ENCODE measurements at regions not wholly inside any gene's neighbourhood (a gene's known extent, or its start where the extent isn't known, plus 50 kb on each side); places are given as distances from the start of the nearest gene placed in this dataset.
"Not testable (repeated sequence)": the region's sequence is repeated elsewhere in the genome, so short reads cannot be mapped to it uniquely, and the experiment has no call there.

DNA sequence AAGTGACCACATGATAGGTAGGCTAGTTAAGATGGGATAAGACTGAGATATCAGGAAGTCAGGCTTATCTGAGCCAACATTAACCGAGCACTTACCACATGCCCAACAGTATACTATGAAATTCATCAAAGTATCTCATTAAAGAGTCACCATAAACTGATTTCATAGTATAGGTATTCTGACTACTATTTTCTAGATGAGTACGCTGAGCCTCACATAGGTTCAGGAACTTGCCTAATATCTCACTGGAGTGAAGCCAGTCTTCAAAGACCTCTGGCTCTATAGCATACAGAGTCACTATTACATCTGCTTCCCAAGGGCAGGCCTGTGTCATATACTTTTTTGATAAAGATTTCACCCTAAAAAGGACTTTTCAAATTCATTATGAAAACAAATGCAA lies 115.6 kb upstream of the NGF start:
- H3K9me3 ChIP-seq = no peaks in the 10 kb centered on the region
- H3K4me3 ChIP-seq = no peak overlapping the region
- peaks cover 11% of the 10 kb centered on the region for H3K27me3 ChIP-seq (ENCODE audit: low read depth)
- no peak for DNase-seq (ENCODE audit: low spot score in 2 of 2)
- in situ Hi-C loops (cut with MboI; ENCODE audit: low sequenced_read_pairs) = no loop called here
- H3K36me3 ChIP-seq (replicated peaks) = no peaks in the 10 kb centered on the region
- H3K4me1 ChIP-seq = no peaks in the 10 kb centered on the region

GRCh38 chr1:115452600-115453329 lies 114.7 kb upstream of the NGF start:
- in situ Hi-C loops (cut with MboI; ENCODE audit: low sequenced_read_pairs) = no loop called here

GRCh38 chr1:115450501-115451040 lies 112.5 kb upstream of the NGF start:
- Histone ChIP-seq H3K9me3 (no peaks in the 10 kb centered on the region), H3K4me1 (no peaks in the 10 kb centered on the region), H3K4me3 (no peak overlapping the region), H3K36me3 (replicated peaks) (no peaks in the 10 kb centered on the region), H3K27me3 (ENCODE audit: low read depth) (peaks cover 13% of the 10 kb centered on the region)
- in situ Hi-C loops (cut with MboI; ENCODE audit: low sequenced_read_pairs) = no loop called here
- DNase-seq (ENCODE audit: low spot score in 2 of 2) = no peak

More at GRCh38 chr1:115452600-115453329, 114.7 kb upstream of the NGF start:
- no peaks in the 10 kb centered on the region for H3K4me1 ChIP-seq
- H3K27me3 ChIP-seq (ENCODE audit: low read depth) = peaks cover 13% of the 10 kb centered on the region
- H3K9me3 ChIP-seq = no peaks in the 10 kb centered on the region
- no peak overlapping the region for H3K4me3 ChIP-seq
- no peak for DNase-seq (ENCODE audit: low spot score in 2 of 2)
- H3K36me3 ChIP-seq (replicated peaks) = no peaks in the 10 kb centered on the region

DNA sequence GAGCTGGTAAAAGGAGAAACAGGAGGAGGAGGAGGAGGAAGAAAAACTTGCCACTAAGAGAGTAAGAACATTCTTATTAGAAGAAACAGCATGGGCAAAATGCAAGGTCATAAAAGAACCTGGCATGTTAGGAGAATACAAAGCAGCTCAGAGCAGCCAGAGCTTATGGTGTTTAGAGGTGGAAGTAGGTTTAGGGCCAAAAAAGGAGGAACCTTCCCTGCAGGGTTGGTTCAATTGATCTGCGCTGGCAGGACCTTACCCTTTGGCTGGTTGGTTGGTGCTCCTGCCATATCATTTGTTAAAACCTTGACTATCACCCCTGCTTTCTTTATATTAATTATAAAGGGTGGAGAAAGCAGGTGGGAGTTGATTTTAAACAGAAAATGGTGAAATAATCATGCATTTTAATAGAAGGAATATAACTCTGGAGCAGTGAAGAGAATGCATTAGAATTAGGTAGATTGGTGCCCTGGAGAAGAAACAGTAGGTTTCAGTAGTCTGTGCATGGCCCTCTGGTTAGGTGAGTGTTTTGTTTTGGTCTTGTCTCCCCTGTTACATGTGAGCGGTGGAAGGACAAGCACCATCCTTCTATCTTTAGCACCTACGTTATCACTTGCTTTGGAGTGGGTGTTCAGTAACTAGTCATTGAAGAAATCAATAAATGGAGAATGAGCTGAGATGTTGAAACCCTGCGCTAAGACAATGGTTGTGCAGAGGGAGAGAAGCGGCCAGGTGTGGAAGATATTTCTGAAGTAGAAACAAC lies 110.4 kb upstream of the NGF start:
- no peak overlapping the region for H3K4me3 ChIP-seq
- no peaks in the 10 kb centered on the region for H3K4me1 ChIP-seq
- DNase-seq (ENCODE audit: low spot score in 2 of 2) = no peak
- peaks cover 7% of the 10 kb centered on the region; the same call in 1 of the 2 replicates for H3K27me3 ChIP-seq (ENCODE audit: low read depth)
- in situ Hi-C loops (cut with MboI; ENCODE audit: low sequenced_read_pairs) = no loop called here
- H3K36me3 ChIP-seq (replicated peaks) = no peaks in the 10 kb centered on the region
- H3K9me3 ChIP-seq = no peaks in the 10 kb centered on the region

DNA sequence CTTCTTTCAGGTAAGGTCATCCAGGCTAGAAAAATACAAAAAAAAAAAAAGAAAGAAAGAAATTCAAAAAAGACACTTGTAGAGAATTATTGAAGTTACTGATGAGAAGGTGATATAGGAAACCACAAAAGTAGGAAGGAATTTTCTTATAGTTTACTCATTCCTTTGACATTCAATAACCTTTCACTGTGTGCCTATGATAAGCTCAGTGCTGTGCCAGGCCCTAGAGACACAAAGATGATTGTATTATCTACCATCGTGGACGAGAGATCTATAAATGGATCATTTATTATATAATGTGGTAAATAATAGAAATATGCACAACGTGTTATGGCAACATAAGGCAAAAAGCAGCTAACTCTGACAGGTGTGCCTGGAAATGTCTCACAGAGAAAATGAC lies 109.6 kb upstream of the NGF start:
- Histone ChIP-seq H3K9me3 (no peaks in the 10 kb centered on the region), H3K4me1 (no peaks in the 10 kb centered on the region), H3K36me3 (replicated peaks) (no peaks in the 10 kb centered on the region), H3K27me3 (ENCODE audit: low read depth) (peaks cover 5% of the 10 kb centered on the region; the same call in 1 of the 2 replicates), H3K4me3 (no peak overlapping the region)
- in situ Hi-C loops (cut with MboI; ENCODE audit: low sequenced_read_pairs) = no loop called here
- no peak for DNase-seq (ENCODE audit: low spot score in 2 of 2)

- peaks cover 5% of the 10 kb centered on the region; the same call in 1 of the 2 replicates for H3K27me3 ChIP-seq (ENCODE audit: low read depth)
- no peaks in the 10 kb centered on the region for H3K9me3 ChIP-seq
- no peaks in the 10 kb centered on the region for H3K36me3 ChIP-seq (replicated peaks)
- no peaks in the 10 kb centered on the region for H3K4me1 ChIP-seq
- no peak for DNase-seq (ENCODE audit: low spot score in 2 of 2)
- H3K4me3 ChIP-seq = no peak overlapping the region
- in situ Hi-C loops (cut with MboI; ENCODE audit: low sequenced_read_pairs) = no loop called here
These were observed 107.0 kb upstream of the NGF start for GRCh38 chr1:115445090-115445489.

- H3K36me3 ChIP-seq (replicated peaks) = no peaks in the 10 kb centered on the region
- no peak overlapping the region for H3K4me3 ChIP-seq
- peaks cover 3% of the 10 kb centered on the region; the same call in 1 of the 2 replicates for H3K27me3 ChIP-seq (ENCODE audit: low read depth)
- peak in 1 of 2 experiments; percentile 31 for DNase-seq (ENCODE audit: low spot score in 2 of 2)
- H3K4me1 ChIP-seq = peaks cover 15% of the 10 kb centered on the region
- no peaks in the 10 kb centered on the region for H3K9me3 ChIP-seq
- in situ Hi-C loops (cut with MboI; ENCODE audit: low sequenced_read_pairs) = no loop called here
These were observed 102.7 kb upstream of the NGF start for GRCh38 chr1:115440733-115441132.

- H3K36me3 ChIP-seq (replicated peaks) = not testable (repeated sequence)
These were observed 101.5 kb upstream of the NGF start for GRCh38 chr1:115439520-115439919.

DNA sequence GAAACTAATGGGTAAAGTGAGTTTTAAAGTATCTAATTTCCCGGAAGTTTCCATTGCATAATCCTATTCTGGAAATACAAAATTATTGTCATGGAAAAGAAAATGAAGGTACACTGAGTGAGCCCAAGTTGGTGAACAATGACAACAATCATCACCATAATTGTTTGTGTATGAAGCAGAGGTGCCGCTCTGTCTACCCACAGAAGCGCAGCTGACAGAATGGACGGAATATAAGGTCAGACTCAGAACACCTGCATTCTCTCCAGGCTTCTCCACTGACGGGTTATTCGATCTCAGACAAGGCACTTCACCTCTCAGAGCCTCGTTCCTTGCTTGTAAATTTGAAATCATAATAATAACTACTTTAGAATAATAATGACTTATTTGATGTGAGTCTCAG lies 99.1 kb upstream of the NGF start:
- H3K36me3 ChIP-seq (replicated peaks) = no peaks in the 10 kb centered on the region
- no peaks in the 10 kb centered on the region for H3K27me3 ChIP-seq (ENCODE audit: low read depth)
- H3K4me3 ChIP-seq = no peak overlapping the region
- peak; percentile 48 to 63 for DNase-seq (ENCODE audit: low spot score in 2 of 2)
- H3K9me3 ChIP-seq = no peaks in the 10 kb centered on the region
- in situ Hi-C loops (cut with MboI; ENCODE audit: low sequenced_read_pairs) = no loop called here
- peaks cover 15% of the 10 kb centered on the region for H3K4me1 ChIP-seq

More at GRCh38 chr1:115439520-115439919, 101.5 kb upstream of the NGF start:
- H3K27me3 ChIP-seq (ENCODE audit: low read depth); DNase-seq (ENCODE audit: low spot score in 2 of 2); H3K4me3 ChIP-seq; in situ Hi-C loops (cut with MboI; ENCODE audit: low sequenced_read_pairs); H3K9me3 ChIP-seq: not testable (repeated sequence)
- peaks cover 15% of the 10 kb centered on the region for H3K4me1 ChIP-seq

- DNase-seq (ENCODE audit: low spot score in 2 of 2) = peak in 1 of 2 experiments; percentile 15
- Histone ChIP-seq H3K4me3 (no peak overlapping the region), H3K4me1 (peaks cover 15% of the 10 kb centered on the region), H3K27me3 (ENCODE audit: low read depth) (no peaks in the 10 kb centered on the region), H3K36me3 (replicated peaks) (no peaks in the 10 kb centered on the region), H3K9me3 (no peaks in the 10 kb centered on the region)
- in situ Hi-C loops (cut with MboI; ENCODE audit: low sequenced_read_pairs) = no loop called here
These were observed 98.5 kb upstream of the NGF start for GRCh38 chr1:115436596-115436995.

GRCh38 chr1:115433483-115433882 lies 95.4 kb upstream of the NGF start:
- Histone ChIP-seq H3K4me1 (peaks cover 15% of the 10 kb centered on the region), H3K4me3 (no peak overlapping the region), H3K9me3 (no peaks in the 10 kb centered on the region), H3K36me3 (replicated peaks) (no peaks in the 10 kb centered on the region), H3K27me3 (ENCODE audit: low read depth) (no peaks in the 10 kb centered on the region)
- in situ Hi-C loops (cut with MboI; ENCODE audit: low sequenced_read_pairs) = no loop called here
- DNase-seq (ENCODE audit: low spot score in 2 of 2) = no peak

- Histone ChIP-seq H3K36me3 (replicated peaks) (no peaks in the 10 kb centered on the region), H3K4me1 (peaks cover 8% of the 10 kb centered on the region), H3K27me3 (ENCODE audit: low read depth) (no peaks in the 10 kb centered on the region), H3K4me3 (no peak overlapping the region), H3K9me3 (no peaks in the 10 kb centered on the region)
- no peak for DNase-seq (ENCODE audit: low spot score in 2 of 2)
- in situ Hi-C loops (cut with MboI; ENCODE audit: low sequenced_read_pairs) = no loop called here
These were observed 94.0 kb upstream of the NGF start for GRCh38 chr1:115432061-115432460.

- in situ Hi-C loops (cut with MboI; ENCODE audit: low sequenced_read_pairs) = no loop called here
- Histone ChIP-seq H3K9me3 (no peaks in the 10 kb centered on the region), H3K27me3 (ENCODE audit: low read depth) (no peaks in the 10 kb centered on the region), H3K4me1 (no peaks in the 10 kb centered on the region), H3K36me3 (replicated peaks) (no peaks in the 10 kb centered on the region), H3K4me3 (no peak overlapping the region)
- DNase-seq (ENCODE audit: low spot score in 2 of 2) = no peak
These were observed 92.6 kb upstream of the NGF start for GRCh38 chr1:115430441-115431158.
